GM12872 (cell line): ENCODE measurements at regions not wholly inside any gene's neighbourhood (a gene's known extent, or its start where the extent isn't known, plus 50 kb on each side); places are given as distances from the start of the nearest gene placed in this dataset.

ENCODE experiments used
- CTCF ChIP-seq: IDR thresholded peaks from 3 replicates; pipeline ENCODE4 v1.5.1; 2011; ENCODE audit warnings: low read depth, mild to moderate bottlenecking, low read length, moderate library complexity; ENCODE audit not compliant: insufficient read depth

GRCh38 chr9:111099199-111100008 is 61.1 kb upstream of the LPAR1 start:
- no peak for TF ChIP-seq CTCF

GRCh38 chr9:111098093-111098492 is 59.8 kb upstream of the LPAR1 start:
- TF ChIP-seq CTCF, result no peak

- TF ChIP-seq CTCF, result no peak
Measured at GRCh38 chr9:111096051-111096450, 57.8 kb upstream of the LPAR1 start.

GRCh38 chr9:111095441-111095840 is 57.2 kb upstream of the LPAR1 start:
- TF ChIP-seq CTCF, result no peak

- TF ChIP-seq CTCF, result no peak
Measured at GRCh38 chr9:111094958-111095357, 56.7 kb upstream of the LPAR1 start.

- no peak for TF ChIP-seq CTCF
Measured at GRCh38 chr9:111094433-111094924, 56.2 kb upstream of the LPAR1 start.
